GM21529 (cell line): ENCODE measurements at regions not wholly inside any gene's neighbourhood (a gene's known extent, or its start where the extent isn't known, plus 50 kb on each side); places are given as distances from the start of the nearest gene placed in this dataset.
"Not testable (repeated sequence)": the region's sequence is repeated elsewhere in the genome, so short reads cannot be mapped to it uniquely, and the experiment has no call there.

ENCODE experiments used
- ATAC-seq: cut with Tn5 transposase; IDR thresholded peaks from one replicate; pipeline ENCODE4 v1.9.1; 2021; ENCODE audit not compliant: unreplicated experiment

GRCh38 chr5:3489239-3489843 lies 106.3 kb upstream of the IRX1 start:
- no peak for ATAC-seq

- no peak for ATAC-seq
Measured at GRCh38 chr5:3484836-3485235, 110.8 kb upstream of the IRX1 start.

GRCh38 chr5:3481175-3481574 lies 114.5 kb upstream of the IRX1 start:
- no peak for ATAC-seq

- no peak for ATAC-seq
Measured at GRCh38 chr5:3475674-3476073, 120.0 kb upstream of the IRX1 start.

- ATAC-seq: no peak
Measured at GRCh38 chr5:3466392-3466791, 129.2 kb upstream of the IRX1 start.

- ATAC-seq: no peak
Measured at GRCh38 chr5:3460416-3460815, 135.2 kb upstream of the IRX1 start.

- no peak for ATAC-seq
Measured at GRCh38 chr5:3456121-3456681, 139.4 kb upstream of the IRX1 start.

GRCh38 chr5:3454028-3454427 lies 141.6 kb upstream of the IRX1 start:
- not testable (repeated sequence) for ATAC-seq

GRCh38 chr5:3452622-3453021 lies 143.0 kb upstream of the IRX1 start:
- ATAC-seq: no peak

GRCh38 chr5:3451961-3452360 lies 143.7 kb upstream of the IRX1 start:
- no peak for ATAC-seq

GRCh38 chr5:3449481-3449880 lies 146.2 kb upstream of the IRX1 start:
- ATAC-seq: no peak

GRCh38 chr5:3446410-3446809 lies 149.2 kb upstream of the IRX1 start:
- ATAC-seq: no peak

GRCh38 chr5:3445517-3445916 lies 150.1 kb upstream of the IRX1 start:
- ATAC-seq: not testable (repeated sequence)

- ATAC-seq: no peak
Measured at GRCh38 chr5:3432135-3432534, 163.5 kb upstream of the IRX1 start.

- ATAC-seq: no peak
Measured at GRCh38 chr5:3430691-3431090, 164.9 kb upstream of the IRX1 start.

GRCh38 chr5:3429962-3430361 lies 165.7 kb upstream of the IRX1 start:
- ATAC-seq: no peak

- ATAC-seq: no peak
Measured at GRCh38 chr5:3428334-3428733, 167.3 kb upstream of the IRX1 start.

GRCh38 chr5:3424946-3425345 lies 170.7 kb upstream of the IRX1 start:
- ATAC-seq: no peak

GRCh38 chr5:3417376-3417943 lies 178.2 kb upstream of the IRX1 start:
- no peak for ATAC-seq

GRCh38 chr5:3414371-3414770 lies 181.3 kb upstream of the IRX1 start:
- ATAC-seq: no peak

GRCh38 chr5:3412146-3412545 lies 183.5 kb upstream of the IRX1 start:
- no peak for ATAC-seq

GRCh38 chr5:3411363-3411762 lies 184.3 kb upstream of the IRX1 start:
- ATAC-seq: no peak

GRCh38 chr5:3401635-3402034 lies 194.0 kb upstream of the IRX1 start:
- no peak for ATAC-seq
